NCI-H82 treated with DMSO at 0.1 percent for 48 hours (cell line): ENCODE measurements at regions not wholly inside any gene's neighbourhood (a gene's known extent, or its start where the extent isn't known, plus 50 kb on each side); places are given as distances from the start of the nearest gene placed in this dataset.

Experiments
- DNase-seq: peaks from one replicate; lab custom pipeline; 2025; ENCODE audit not compliant: unreplicated experiment; lab: John Stamatoyannopoulos, UW

DNA sequence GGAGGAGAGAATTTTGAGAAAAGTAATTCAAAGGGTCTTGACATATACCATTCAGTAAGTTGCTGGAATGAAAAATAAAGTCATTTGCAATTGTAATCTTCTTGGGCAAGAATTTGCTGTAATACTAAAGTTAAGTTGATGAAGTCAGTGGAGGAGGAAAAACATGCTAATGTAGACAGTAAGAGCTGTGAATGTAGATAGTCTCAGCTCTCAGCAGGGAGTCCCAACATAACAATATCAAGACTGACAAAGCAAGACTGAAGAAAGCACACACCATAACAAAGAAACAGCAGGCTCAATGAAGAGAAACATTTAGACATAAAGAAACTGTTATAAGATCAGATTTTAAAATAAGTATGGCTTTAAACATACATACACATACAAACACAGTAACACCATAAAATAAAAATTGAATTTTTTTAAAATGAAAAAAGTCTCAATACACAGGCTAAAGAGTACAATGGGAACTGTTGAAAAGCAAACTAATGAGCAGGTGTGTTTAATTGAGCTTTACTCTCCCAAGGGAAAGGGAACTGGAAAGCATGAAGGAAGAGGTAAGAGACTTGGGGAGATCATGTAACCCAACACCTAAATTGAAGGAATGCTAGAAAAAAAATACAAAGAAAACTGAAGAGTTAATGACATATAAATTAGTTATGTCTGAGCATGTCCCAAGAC is 336.3 kb upstream of the NCAM2 start:
- DNase-seq, result no peak

DNA sequence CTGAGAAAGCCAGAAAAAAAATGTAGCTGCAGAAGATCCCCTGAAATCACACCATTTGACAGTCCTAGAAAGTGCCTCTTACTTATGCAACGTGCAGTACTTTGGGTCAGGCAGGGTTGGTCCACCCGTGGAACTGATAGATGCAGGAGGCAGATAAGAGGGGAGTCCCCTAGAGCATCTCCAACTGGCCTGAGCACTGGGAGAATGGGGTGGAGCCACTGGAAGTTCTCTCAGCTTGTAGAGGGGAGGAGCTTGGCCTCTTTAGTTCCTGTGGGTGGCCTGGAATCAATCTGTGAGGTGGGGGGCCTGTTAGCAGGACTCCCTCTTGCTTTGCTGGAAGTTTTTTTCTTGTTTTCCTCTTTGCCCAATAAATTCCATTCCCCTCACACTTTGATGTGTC is 335.7 kb upstream of the NCAM2 start:
- no peak for DNase-seq

DNA sequence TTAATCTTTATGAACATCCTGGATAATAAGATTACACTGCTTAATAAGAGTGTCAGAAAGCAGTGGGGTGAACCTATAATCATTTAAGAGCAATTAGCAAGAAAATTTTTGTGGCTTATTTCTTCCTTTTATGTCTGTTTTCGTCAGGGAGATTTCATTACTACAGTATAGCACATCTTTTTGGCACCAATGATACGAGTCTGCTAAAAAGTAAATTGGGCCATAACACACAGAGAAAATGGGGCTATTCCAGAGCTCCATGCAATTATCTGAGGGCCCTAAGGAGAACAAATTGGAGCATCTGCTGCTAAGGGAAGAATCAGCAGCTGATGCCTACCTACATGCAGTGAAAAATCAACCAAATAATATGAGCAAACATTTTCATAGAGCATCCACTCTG is 330.3 kb upstream of the NCAM2 start:
- no peak for DNase-seq

DNA sequence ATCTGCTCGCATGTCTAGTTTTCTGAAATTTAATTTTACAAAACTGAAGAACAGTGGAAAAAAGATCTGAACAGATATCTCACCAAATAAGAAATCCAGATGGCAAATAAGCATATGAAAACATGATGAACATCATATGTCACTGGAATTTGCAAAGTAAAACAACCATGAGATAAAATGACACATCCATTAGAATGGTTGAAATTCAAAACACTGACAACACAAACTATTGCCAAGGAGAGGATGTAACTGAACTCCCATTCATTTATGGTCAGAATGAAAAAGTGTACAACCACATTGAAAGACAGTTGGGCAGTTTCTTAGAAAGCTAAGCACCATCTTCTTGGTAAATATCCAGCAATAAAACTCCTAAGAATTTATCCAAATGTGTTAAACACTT is 312.7 kb upstream of the NCAM2 start:
- no peak for DNase-seq

DNA sequence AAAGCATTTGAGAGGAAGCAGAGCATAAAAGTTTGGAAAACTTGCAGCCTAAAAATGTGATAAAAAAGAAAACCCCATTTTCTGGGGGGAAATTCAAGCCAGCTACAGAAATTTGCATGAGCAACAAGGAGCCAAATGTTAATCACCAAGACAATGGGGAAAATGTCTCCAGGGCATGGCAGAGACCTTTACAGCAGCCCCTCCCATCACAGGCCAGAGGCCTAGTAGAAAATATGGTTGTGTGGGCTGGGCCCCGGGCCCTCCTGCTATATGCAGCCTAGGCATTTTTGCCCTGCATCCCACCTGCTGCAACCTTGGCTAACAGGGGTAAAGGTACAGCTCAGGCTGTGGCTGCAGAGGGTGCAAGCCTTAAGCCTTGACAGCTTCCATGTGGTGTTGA is 299.6 kb upstream of the NCAM2 start:
- DNase-seq, result no peak

DNA sequence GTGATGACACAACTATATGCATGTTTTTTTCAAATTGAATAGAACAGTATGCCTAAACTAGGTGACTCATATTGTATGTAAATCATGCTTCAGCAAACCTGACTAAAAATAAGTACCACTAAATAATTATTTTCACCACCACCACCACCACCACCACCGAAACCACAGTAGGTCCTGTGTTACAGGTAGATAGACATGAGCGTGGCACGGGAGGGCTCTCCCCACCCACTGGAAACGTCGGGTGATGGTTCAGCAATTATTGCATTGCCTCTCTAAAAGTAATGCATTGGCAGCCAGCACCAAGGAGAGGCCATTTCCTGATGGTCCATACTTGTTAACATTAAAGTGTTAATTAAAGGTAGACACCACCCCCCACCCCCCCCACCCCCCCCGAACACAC is 297.0 kb upstream of the NCAM2 start:
- no peak for DNase-seq

DNA sequence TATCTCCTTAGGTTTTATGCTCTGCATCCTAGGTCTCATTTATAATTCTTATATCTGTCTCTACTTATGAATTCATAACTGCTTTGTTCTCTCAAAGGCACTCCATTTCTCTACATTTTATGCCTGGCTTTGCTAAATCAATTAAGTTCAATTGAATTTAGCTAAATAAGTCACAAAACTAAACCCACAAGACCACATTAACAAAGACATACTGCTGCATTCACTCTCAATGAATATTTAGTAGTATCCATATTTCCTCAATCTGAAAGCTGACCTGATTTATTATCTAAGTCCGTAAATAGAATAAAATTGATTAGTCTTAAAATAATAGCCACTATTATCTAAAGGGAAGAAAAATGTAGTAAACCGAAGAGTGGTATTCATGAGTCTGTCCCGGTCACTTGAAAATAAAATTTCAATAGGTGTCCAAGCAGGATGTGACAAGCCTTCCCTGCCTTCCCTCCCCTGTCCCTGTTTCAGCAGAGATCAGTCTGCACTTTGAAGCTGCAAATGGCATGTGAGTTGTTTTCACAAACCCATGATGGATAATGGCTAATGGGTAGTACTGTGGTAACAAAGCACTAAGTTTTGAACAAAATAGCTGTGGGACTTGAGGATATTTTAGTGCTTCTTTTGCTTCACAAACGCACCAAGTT is 295.0 kb upstream of the NCAM2 start:
- no peak for DNase-seq

DNA sequence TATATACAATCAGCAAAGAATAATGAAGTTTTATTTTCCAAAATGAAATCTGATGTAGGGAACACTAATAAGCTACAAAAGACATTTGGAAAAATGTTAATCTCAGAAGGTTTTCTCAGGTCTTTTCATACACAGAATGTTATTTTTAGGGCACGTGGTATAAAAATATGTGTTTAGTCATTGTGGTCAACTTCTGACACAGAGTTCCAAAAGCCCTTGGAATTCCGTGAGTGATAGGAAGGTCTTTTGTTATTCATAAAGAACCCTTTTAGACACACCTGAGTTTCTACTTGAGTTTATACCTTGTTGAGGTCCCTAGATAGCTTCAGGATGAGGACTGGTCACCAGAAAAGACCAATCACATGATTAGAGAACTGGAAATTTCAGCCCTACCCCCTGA is 277.6 kb upstream of the NCAM2 start:
- no peak for DNase-seq

DNA sequence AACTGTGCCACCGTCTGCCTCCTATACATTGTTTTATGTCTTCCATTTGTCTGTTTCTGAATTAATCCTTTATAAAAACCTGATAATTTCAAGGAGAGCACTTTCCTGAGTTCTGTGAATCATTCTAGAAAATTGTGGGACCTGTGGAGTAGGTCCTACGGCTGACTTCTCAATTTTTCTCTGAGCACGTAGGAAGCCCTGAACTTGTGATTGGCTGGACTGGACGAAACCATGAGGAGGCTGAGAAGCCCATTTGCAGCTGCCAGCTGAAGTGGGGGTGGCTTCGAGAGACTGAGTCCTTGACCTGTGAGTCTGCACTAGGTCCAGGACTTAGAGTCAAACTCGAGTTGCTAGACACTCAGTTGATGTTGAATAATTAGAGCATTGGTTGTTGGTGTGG is 277.1 kb upstream of the NCAM2 start:
- no peak for DNase-seq

DNA sequence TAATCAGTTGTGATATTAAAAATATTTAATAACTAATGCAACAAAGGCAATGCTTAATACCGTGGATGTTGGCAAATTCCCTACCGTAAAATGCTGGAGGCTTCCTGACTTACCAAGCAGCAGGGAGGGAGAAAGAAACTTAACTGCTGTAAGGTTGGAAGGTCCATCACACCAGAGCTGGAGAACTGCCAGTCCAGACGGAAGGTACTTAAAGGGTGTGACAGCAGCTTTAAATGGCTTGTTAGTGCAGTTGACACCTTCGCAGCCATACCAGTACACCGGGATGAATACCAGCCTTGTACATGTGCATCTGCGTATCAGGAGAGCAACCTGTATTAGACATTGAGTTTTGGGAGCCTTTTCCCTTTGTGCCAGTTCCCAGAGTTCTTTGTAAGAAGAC is 269.5 kb upstream of the NCAM2 start:
- DNase-seq, result no peak

DNA sequence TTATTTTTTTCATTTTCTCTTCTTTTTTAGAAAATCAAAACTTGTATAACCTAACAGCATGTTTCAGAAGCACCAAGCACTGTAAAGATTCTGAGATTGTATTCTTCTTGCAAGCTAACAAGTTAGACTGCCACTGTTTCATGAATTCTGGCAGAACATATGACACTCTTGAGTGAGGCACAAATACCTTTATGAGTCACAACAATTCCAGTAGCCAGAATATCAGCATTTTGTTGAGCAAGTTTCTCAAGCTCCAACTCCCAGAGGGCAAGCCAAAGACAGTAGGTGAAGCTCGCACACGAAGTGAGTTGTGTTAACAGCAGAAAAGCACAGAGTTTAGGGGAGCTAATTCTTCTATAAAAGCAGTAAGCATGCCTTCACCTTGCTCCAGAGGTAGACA is 268.8 kb upstream of the NCAM2 start:
- DNase-seq, result no peak

DNA sequence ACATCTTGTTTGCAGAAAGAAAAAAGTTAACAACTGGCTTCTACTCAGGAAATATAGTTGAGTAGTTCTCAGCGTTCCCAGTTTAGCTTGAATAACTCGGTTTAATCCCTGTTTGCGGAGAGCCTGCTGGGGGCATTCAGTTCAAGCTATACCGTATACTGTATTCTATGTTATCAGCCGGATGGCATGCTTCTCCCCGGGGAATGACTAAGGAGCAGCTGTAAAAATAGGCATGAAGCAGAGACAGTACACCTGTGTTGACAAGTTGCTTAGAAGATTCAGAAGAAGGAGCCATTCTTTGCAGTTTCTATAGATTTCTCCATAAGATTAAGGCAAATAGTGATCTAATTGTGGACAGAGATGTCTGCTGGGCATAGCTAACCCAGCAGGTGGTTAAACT is 267.8 kb upstream of the NCAM2 start:
- DNase-seq, result no peak

DNA sequence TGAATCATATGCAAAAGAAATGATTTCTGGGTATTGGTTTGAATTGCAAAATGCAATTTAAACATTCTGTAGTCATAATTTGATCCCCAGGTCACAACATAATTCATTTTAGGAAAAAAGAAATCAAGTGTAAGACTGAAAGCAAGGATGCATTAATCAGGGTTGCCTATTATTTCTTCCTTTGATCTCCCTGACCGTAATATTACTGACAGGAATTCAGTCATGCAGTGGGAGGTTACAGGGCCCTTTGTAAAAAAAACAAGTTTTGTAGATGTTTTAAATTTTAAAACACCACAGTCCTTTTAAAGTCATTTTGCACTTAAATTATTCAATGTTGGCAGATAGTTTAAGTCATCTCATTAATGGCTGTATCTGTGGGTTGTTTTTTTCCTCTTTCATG is 263.0 kb upstream of the NCAM2 start:
- DNase-seq, result no peak

DNA sequence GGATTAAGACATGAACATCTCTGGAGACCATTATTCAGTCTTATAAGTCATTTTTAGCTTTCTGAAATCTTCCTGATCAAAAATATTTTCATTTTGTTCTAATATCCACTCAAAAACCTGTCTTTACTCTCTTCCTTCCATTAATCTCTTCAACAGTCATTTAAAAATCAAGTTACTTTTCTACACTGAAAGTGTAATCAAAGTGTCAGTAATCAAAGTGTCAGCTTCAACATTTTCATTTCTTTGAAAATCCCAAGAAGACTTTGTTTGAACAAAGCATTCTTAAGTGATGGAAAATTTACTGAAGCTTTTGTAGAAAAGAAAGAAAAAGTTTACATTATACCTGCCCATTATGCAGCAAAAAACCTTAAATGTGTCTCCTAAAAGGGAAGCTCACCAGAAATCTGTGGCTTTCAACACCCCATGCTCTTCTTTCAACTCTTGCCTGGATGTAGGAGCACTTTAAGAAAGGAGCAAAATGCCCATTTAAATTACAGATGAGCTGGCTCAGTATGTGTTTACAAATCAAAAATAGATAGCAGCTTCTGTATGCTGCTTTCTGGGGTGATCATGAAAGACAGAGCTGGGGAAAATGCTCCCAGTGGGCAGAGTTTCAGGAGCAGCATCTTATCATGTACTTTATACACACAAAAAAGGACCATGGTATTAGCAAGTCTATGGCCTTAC is 260.8 kb upstream of the NCAM2 start:
- no peak for DNase-seq

DNA sequence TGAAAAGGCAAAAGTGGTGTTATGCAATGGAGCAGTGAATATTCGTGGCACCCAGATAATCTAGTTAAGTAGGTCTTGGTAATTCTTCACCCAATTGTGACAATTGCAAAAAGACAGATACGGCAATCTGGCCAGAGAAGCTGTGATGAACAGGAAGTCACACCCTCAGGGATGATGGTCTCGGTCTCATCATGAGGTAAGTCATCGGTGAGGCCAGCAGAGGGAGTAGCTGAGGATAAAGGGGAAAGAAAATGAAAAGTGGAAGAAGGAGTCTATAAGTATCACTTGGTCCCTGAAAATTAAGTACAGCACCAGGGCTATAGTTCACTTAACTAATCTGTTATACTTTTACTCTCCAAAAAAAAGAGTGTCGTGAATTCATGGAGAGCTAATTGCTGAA is 258.8 kb upstream of the NCAM2 start:
- DNase-seq, result no peak

DNA sequence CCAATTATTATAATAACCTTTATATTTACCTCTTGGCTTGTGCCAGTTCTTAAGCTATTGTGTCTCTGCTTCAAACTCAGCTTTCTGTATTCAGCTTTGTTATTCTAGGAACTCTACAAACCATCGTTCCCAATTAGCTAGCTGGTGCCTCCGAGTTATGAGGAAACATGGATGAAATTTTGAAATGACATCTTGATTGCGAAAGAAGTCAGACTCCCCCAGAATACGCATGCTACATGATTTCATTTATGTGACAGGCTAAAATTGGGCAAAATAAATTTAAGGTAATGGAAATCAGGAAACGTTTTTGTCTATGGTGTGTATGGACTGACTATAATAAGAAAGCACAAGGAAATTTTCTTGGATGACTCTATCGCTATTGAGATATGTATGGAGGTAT is 256.8 kb upstream of the NCAM2 start:
- DNase-seq, result no peak

DNA sequence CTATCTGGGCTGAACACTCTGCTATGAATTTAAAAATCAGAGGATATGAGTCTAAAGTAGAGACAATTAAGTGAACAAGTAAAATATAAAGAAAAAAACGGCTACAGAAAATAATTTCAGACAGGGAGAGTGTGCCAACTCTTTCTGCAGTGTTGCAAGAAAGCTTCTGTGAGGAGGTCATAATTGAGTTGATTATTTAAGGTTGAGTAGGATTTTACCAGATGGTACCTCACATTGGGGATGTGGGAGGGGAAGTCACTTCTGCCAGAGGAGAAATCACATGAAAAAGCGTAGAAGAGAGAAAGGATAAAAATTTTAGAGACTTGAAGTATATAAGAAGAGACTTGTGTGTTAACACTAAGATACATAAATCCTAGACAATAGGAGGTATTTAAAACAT is 238.0 kb upstream of the NCAM2 start:
- DNase-seq, result no peak

DNA sequence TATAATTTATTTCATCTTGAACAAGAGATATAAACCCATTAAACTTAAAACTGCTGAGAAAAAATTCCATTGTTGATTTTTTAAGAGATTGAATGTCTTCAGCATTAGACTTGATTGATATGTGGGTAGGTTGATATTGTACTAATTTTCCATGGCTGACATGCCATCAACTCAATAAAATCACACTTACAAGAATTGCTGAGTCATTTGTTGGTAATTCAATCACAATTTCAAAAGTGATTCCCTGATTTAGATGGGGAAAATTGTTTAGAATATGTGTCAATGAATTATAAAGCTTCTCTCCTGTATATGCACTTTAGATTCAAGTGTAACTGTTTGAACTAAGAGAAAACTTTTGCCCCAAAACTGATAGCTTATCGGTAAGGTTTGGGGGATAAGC is 223.5 kb upstream of the NCAM2 start:
- no peak for DNase-seq

DNA sequence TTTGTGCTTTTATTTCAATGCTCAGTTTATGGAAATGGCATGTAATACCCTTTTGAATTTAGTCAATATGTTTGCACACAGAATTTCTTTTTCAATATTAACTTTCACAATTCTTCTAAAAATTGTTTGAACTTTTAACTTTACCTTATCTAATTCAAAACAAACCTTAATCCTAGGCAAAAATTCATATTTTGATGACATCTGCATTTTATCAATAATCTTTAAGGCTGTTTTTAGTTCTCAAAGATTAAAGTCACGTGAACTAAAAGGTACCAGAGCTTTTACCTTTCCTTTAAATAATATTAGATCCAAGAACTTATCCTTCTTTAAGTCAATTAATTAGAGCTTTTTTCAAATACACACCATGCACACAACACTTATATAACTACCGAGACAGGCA is 218.9 kb upstream of the NCAM2 start:
- no peak for DNase-seq

DNA sequence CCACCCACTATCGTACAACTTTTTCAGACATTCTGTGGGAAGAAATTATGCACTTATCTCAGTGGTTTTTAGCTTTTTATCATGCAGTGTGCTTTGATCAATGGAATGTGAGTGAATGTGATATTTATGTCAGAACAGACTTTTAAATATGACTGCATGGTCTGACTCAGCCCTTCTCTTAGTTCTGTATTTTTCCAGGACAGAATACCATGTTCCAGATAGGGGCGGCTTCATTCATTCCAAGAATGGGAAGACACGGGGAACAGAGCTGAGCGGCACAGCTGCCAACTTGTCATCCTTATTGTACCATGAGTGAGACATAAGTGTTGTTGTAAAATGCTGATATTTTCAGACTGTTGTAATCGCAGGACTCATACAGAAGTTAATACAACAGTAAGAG is 214.6 kb upstream of the NCAM2 start:
- no peak for DNase-seq

DNA sequence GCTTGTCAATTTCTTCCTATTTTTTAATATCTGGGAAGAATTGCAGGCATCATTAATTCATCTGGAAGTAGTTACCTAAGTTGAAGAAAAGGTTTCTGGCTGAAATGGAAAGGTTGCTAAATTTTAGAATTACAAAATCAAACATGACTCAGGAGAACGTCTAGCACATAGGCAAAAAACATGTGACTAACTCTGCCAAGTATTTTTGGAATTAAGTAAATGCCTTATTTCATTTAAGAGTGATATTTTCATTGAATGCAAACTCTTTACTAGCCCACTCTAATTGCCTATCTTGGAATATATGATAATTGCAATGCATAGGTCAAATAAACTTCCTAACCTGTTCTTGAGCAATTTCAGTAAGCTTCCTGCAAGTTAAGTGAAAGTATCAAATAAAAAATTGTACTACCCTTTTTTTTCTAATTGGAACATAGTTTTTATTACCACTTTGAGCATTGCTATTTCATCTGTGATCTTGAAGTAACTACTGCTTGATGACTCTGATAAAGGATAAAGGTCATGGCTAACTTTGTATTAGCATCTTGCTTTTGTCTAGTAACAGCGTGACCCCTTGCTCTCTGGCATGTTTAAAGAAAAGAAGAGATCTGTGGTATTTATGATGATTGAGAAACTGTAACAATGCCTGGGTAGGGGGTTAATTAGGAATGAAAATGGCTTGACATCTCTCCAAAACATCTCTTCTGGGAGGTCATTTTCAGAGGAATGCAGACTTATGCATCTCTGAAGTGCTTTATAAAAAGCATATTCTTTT is 208.3 kb upstream of the NCAM2 start:
- no peak for DNase-seq

DNA sequence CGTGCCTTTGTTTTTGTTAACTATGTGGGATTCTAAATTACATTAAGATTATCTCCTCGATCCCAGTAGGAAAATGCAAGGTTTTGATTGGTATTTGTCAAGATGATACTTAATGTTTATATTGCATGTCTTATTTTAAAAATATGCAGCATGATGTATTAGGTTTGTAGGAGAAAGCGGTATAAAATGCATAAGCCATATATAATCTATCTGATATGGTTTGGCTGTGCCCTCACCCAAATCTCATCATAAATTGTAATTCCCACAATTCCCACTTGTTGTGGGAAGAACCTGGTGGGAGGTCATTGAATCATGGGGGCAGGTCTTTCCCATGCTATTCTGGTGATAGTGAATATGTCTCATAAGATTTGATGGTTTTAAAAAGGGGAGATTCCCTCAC is 198.1 kb upstream of the NCAM2 start:
- DNase-seq, result no peak
